ENCODE measurements at regions not wholly inside any gene's neighbourhood (a gene's known extent, or its start where the extent isn't known, plus 50 kb on each side); places are given as distances from the start of the nearest gene placed in this dataset.

GRCh38 chr1:221598122-221598521, 143.8 kb downstream of the DUSP10 start (continued):
- no peak for TF ChIP-seq PTBP1 (IDR thresholded peaks at IDR 0.05; ENCODE audit: low read depth, low read length, poor library complexity, severe bottlenecking)

GRCh38 chr1:221601166-221601565, 140.7 kb downstream of the DUSP10 start:
- no peaks in the 10 kb centered on the region for H3K9me3 ChIP-seq (ENCODE audit: low read length)

More at GRCh38 chr1:221601166-221601565, 140.7 kb downstream of the DUSP10 start:
- DNase-seq (ENCODE audit: low spot score) = no peak
- BruUV-seq (replicated peaks) = no TSS peak
- Histone ChIP-seq H3K79me2 (ENCODE audit: insufficient read depth, low read length) (no peaks in the 10 kb centered on the region), H3K27ac (ENCODE audit: extremely low read length, insufficient read depth, low read length) (no peak overlapping the region), H3K36me3 (replicated peaks in 1 of 2; ENCODE audit: control insufficient read depth in 1 of 2, insufficient read depth in 2 of 2, low read length in 2 of 2) (no peaks in the 10 kb centered on the region), H3K27me3 (ENCODE audit: control insufficient read depth in 1 of 2, insufficient read depth in 2 of 2, low read length in 2 of 2) (no peaks in the 10 kb centered on the region), H3K9ac (ENCODE audit: insufficient read depth, low read depth, low read length) (no peak overlapping the region), H3K4me3 (replicated peaks in 1 of 3; ENCODE audit: insufficient read depth in 1 of 3, low read depth in 2 of 3, low read length in 3 of 3) (no peak overlapping the region), H3K4me1 (ENCODE audit: insufficient read depth, low read length) (no peaks in the 10 kb centered on the region), H4K20me1 (ENCODE audit: insufficient read depth, low read length) (no peaks in the 10 kb centered on the region), H3K4me2 (ENCODE audit: low read depth, low read length) (no peak overlapping the region), H2AFZ (ENCODE audit: low read length) (no peak overlapping the region)
- no peak for FAIRE-seq
- CTCF ChIA-PET (ENCODE audit: low intra/inter-chr PET ratio, low total read pairs) = no interaction called here
- no peak for ATAC-seq
- in situ Hi-C loops (cut with HindIII; ENCODE audit: extremely low pct_ligation_motif_present, low pct_unique_long_range_greater_than_20kb) (no loop called here), intact Hi-C loops (cut with micrococcal nuclease; ENCODE audit: unreplicated experiment) (no loop called here)
- TF ChIP-seq ZFP1 (CRISPR knock-in tag; IDR thresholded peaks at IDR 0.05) = no peak
- no peak for TF ChIP-seq LBX2 (CRISPR knock-in tag; IDR thresholded peaks at IDR 0.05; ENCODE audit: borderline replicate concordance)
- no peak for TF ChIP-seq ZNF143 (CRISPR knock-in tag; IDR thresholded peaks at IDR 0.05)
- TF ChIP-seq SMC3 (IDR thresholded peaks at IDR 0.05; ENCODE audit: low read length) = no peak
- no peak for TF ChIP-seq AKNA (CRISPR knock-in tag; IDR thresholded peaks at IDR 0.05; ENCODE audit: borderline replicate concordance)
- no peak for TF ChIP-seq ZNF274 (CRISPR knock-in tag; IDR thresholded peaks at IDR 0.05)
- TF ChIP-seq NFE2L2 (IDR thresholded peaks at IDR 0.05; ENCODE audit: low read length) = peak; percentile 80
- POLR2A ChIA-PET = no interaction called here

All from HepG2 (cell line).